Ureter (tissue), 1 donor: ENCODE measurements at regions not wholly inside any gene's neighbourhood (a gene's known extent, or its start where the extent isn't known, plus 50 kb on each side); places are given as distances from the start of the nearest gene placed in this dataset.
"Not testable (repeated sequence)": the region's sequence is repeated elsewhere in the genome, so short reads cannot be mapped to it uniquely, and the experiment has no call there.

Source experiments
- DNase-seq: peaks from one replicate; pipeline ENCODE4 v3.0.0-alpha.2; 2020; ENCODE audit warnings: low spot score
- donor health status: DM: yes; HTN: yes; CAD: no.

GRCh38 chr5:102664616-102665335 is 90.3 kb upstream of the PAM start:
- DNase-seq, result no peak

GRCh38 chr5:102666164-102666946 is 88.8 kb upstream of the PAM start:
- DNase-seq, result no peak

DNA sequence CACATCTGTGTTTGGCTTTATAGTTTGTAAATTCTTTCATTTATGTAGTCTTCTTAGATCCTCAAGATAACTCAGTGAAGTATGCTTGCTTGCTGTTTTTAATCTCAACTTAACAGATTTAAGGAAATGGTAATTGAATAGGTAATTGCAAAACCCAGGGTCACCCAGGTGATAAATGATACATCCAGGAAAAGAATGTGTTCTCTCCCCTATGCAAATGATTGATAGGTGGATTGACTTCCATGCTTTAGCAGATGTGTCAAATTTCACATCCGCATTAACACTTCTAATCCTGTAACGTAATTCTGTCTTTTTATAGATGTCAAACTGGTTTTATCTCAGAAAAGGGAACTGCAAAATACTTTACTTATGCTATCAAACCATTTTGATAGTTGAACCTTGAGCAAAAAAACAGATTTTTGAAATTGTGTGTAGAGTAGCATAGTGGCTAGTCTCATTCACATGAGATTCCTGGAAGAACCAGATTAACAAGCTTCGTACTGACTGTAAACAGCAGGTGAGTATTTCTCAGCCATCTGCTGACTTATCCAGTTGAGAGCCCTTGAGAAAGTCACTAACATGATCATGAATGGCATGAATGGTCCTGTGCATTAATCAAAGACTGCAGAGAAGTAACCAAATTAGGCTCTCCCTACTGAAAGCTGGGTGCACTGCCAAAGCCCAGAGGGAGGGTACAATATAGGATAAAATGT is 86.7 kb upstream of the PAM start:
- no peak for DNase-seq

DNA sequence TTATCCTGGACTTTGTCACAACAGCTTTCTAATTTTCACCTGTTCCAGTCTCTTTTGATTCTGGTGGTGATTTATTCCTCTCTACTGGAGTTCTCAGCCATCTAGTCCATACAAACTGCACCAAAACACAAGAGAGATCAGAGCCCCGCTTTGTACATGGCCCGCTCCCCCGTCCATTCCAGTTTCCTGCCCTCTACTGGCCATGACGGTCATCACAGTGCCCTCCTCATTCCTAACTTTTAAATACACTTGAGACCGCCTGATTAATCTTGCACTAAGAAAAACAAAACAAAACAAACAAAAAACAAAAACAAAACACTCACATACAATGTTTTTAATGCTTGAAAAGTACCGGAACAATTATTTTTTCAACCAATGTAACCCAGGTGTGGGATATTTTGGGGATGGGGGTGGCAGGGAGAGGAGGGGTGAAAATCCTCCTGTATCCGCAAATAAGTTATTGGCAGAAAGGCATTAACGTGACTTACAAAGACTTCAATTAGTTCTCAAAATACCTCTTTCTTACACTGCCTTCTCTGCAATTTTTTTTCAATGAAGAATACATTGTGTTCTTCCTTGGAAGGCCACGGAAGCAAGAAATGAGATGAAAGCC is 84.8 kb upstream of the PAM start:
- no peak for DNase-seq

- not testable (repeated sequence) for DNase-seq
These were observed 83.9 kb upstream of the PAM start for GRCh38 chr5:102671033-102671734.

GRCh38 chr5:102678267-102679058 is 76.6 kb upstream of the PAM start:
- no peak for DNase-seq

GRCh38 chr5:102681403-102681983 is 73.6 kb upstream of the PAM start:
- DNase-seq, result peak; percentile 70

DNA sequence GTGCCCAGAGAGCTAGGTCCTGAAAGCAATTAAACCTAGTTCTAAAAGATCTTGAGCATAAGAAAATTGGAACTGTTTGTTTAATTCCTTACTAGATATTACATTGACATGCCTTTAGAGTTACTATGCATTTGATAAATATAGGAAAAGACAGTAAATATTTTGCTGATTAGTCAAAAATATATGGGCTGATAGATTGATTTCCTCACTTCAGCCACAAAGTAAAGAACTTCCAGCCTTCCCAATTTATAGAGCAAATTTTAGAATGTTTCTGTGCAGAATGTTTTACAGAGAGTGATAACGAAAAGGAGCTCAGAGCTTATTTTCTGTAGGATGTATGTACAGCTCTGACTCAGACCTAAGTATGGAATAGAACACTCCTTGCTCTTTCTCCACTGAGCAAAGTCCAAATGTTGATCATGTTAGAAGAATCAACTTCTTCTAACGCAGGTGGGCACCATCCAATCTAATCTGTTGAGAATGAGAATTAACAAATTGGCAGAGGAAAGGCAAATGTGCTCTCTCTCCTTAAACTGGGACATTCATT is 72.9 kb upstream of the PAM start:
- no peak for DNase-seq

DNA sequence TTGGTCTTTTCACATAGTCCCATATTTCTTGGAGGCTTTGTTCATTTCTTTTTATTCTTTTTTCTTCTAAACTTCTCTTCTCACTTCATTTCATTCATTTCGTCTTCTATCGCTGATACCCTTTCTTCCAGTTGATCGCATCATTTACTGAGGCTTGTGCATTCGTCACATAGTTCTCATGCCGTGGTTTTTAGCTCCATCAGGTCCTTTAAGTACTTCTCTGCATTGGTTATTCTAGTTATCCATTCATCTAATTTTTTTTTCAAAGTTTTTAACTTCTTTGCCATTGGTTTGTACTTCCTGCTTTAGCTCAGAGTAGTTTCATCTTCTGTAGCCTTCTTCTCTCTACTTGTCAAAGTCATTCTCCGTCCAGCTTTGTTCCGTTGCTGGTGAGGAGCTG is 67.0 kb upstream of the PAM start:
- DNase-seq, result not testable (repeated sequence)

- DNase-seq, result not testable (repeated sequence)
These were observed 66.3 kb upstream of the PAM start for GRCh38 chr5:102688581-102689342.

- DNase-seq, result no peak
These were observed 64.2 kb upstream of the PAM start for GRCh38 chr5:102690910-102691309.

DNA sequence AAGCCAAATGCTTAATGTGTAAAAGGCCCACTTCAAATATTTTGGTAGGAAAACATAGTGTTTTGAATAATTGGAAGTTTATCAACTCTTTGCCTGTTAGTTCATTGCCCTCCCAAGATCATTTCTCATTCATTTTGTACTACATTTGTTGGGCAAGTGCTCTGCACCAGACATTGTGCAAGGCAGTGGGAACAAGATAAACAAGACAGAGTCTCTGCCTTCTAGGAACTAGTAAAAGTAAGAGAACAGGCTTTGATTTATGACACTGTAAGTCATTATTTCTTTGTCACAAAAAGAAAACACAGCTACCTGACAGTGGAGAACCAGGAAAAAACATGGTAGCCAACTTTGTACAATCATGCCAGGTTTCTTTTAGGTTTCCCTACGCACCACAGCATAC is 63.7 kb upstream of the PAM start:
- no peak for DNase-seq

DNA sequence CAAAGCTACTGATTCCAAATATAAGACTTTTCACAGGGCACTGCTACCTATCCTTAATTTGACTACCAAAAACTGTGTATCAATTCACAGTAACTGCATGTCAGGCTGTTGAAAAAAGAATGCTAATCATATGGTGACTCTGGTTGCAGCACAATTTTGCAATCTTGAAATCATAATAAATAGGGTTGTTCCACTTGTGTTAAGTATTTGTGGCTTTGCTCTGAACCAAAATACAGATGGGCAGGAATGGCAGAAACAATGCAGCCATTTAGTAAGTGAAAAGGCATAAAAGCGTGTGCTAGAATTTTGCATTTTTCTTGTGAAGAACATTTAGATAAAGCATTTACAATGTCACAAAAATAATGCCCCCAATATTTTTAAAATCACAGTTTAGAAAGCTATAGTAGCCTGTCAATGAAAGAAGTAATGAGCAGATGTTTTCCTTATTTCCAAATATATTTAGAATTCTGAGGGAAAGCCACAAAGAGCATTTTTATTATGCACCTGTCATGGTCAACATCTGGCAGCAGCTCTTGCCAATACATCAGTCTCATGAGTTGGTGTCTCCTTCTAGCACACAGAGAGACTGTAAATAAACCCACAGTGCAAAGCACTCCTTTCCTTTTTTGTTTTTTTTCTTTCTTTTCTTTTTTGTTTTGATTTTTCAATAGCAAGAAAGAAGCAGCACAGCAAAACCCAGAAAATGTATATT is 54.8 kb upstream of the PAM start:
- DNase-seq, result no peak

DNA sequence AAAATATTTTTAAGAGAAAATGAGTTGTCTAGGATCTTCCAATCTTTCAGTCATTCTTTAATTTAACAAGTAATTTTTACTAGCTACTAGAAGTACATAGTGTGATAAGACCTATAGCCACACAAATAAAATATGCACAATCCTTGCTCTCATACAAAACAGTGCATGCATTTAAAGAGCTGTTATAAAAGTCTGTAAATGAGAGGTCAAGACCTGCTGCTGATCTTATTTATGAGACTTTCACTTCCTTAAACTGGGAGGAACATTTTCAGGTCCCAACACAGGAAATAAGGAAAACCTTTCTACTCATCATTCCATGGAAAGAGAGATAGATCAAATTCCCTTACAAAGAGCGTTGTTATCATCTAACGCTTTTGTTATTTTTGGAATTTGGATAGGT is 54.2 kb upstream of the PAM start:
- no peak for DNase-seq

- DNase-seq, result no peak
These were observed 53.4 kb upstream of the PAM start for GRCh38 chr5:102701748-102702147.
